SK-N-SH (cell line): ENCODE measurements at regions not wholly inside any gene's neighbourhood (a gene's known extent, or its start where the extent isn't known, plus 50 kb on each side); places are given as distances from the start of the nearest gene placed in this dataset.

ENCODE experiments used
- CTCF ChIA-PET: fragments of 300-600, 350-600 bp; formaldehyde crosslinking; extraction: SDS; loops from one replicate; lab custom pipeline; 2021; lab: Yijun Ruan, JAX
- POLR2A ChIA-PET: fragments of 350-600 bp; sonication (Branson Sonifier 250); formaldehyde crosslinking; extraction: SDS; loops from one replicate; lab custom pipeline; 2020; ENCODE audit warnings: antibody characterized with exemption, inconsistent platforms; lab: Yijun Ruan, JAX
- DNase-seq: peaks from one replicate; pipeline ENCODE4 v3.0.0; 2012
- H2AFZ ChIP-seq: fragments of 200-600 bp; sonication (generic); 2 replicates; pipeline ENCODE4 v1.8.1; 2016; ENCODE audit warnings: antibody characterized with exemption, mild to moderate bottlenecking, low read depth
- H3F3A ChIP-seq: fragments of 200-600 bp; sonication (generic); replicated peaks from 2 replicates; pipeline ENCODE3; 2016; ENCODE audit warnings: antibody characterized with exemption, mild to moderate bottlenecking; ENCODE audit not compliant: insufficient read depth
- H3K27ac ChIP-seq, 2 experiments: fragments of 200-500 bp in 1 of 2; fragments of 200-600 bp in 1 of 2; sonication (Bioruptor generic) in 1 of 2; sonication (generic), shearing (Covaris generic) in 1 of 2; 2 replicates each; pipeline versions ENCODE4 v1.5.1 to v1.6.1; 2014 to 2016; ENCODE audit warnings: low read depth in 2 of 2, inconsistent platforms in 1 of 2, low read length in 1 of 2, mild to moderate bottlenecking in 1 of 2, mixed read lengths in 1 of 2
- H3K27me3 ChIP-seq: fragments of 200-600 bp; sonication (generic), shearing (Covaris generic); 2 replicates; pipeline ENCODE4 v1.6.1; 2016; ENCODE audit warnings: mixed run types; ENCODE audit not compliant: insufficient read depth
- H3K36me3 ChIP-seq, 2 experiments: fragments of 200-500 bp in 1 of 2; fragments of 200-600 bp in 1 of 2; sonication (Bioruptor generic) in 1 of 2; sonication (generic) in 1 of 2; replicated peaks in 1 of 2; 2 replicates each; pipeline versions ENCODE3 to v1.5.1; 2014 to 2016; ENCODE audit warnings: low read length in 1 of 2, mild to moderate bottlenecking in 1 of 2; ENCODE audit not compliant: insufficient read depth in 2 of 2, control insufficient read depth in 1 of 2
- H3K4me1 ChIP-seq, 2 experiments: fragments of 200-500 bp in 1 of 2; fragments of 200-600 bp in 1 of 2; sonication (Bioruptor generic) in 1 of 2; sonication (generic), shearing (Covaris generic) in 1 of 2; 2 replicates each; pipeline versions ENCODE4 v1.5.1 to v1.6.1; 2014 to 2016; ENCODE audit warnings: low read depth in 1 of 2, low read length in 1 of 2, mixed run types in 1 of 2; ENCODE audit not compliant: insufficient read depth in 2 of 2, control insufficient read depth in 1 of 2
- H3K4me2 ChIP-seq: fragments of 200-600 bp; sonication (generic), shearing (Covaris generic); 2 replicates; pipeline ENCODE4 v1.6.1; 2017; ENCODE audit warnings: mixed run types
- H3K4me3 ChIP-seq, 2 experiments: fragments of 200-500 bp in 1 of 2; fragments of 200-600 bp in 1 of 2; sonication (Bioruptor generic) in 1 of 2; sonication (generic), shearing (Covaris generic) in 1 of 2; 2 replicates each; pipeline versions ENCODE4 v1.5.1 to v1.8.1; 2014 to 2016; ENCODE audit warnings: low read depth in 2 of 2, inconsistent platforms in 1 of 2, low read length in 1 of 2, mild to moderate bottlenecking in 1 of 2, mixed read lengths in 1 of 2, moderate library complexity in 1 of 2
- H3K79me2 ChIP-seq: fragments of 200-600 bp; sonication (generic); 2 replicates; pipeline ENCODE4 v1.8.1; 2017; ENCODE audit warnings: mild to moderate bottlenecking; ENCODE audit not compliant: insufficient read depth
- H3K9ac ChIP-seq: fragments of 200-600 bp; sonication (generic); 2 replicates; pipeline ENCODE4 v1.6.1; 2017; ENCODE audit warnings: mixed run types
- H3K9me2 ChIP-seq: fragments of 200-600 bp; sonication (generic); 2 replicates; pipeline ENCODE4 v1.6.1; 2017; ENCODE audit warnings: mixed run types
- H3K9me3 ChIP-seq: fragments of 200-600 bp; sonication (generic); 2 replicates; pipeline ENCODE4 v1.6.1; 2017; ENCODE audit warnings: mixed run types, mild to moderate bottlenecking, moderate library complexity
- H4K20me1 ChIP-seq: fragments of 200-600 bp; sonication (generic); 2 replicates; pipeline ENCODE4 v1.6.1; 2017; ENCODE audit warnings: mild to moderate bottlenecking, mixed run types; ENCODE audit not compliant: insufficient read depth
- EP300 ChIP-seq, 2 experiments: IDR thresholded peaks; 2 replicates each; pipeline versions ENCODE4 v1.4.0 to v1.6.1; 2012; ENCODE audit warnings: borderline replicate concordance in 1 of 2, low read depth in 1 of 2, low read length in 1 of 2
- GABPA ChIP-seq: IDR thresholded peaks from 2 replicates; pipeline ENCODE4 v1.4.0; 2012; ENCODE audit warnings: low read depth, mild to moderate bottlenecking
- GATA2 ChIP-seq: sonication (generic); formaldehyde crosslinking; IDR thresholded peaks from 2 replicates; pipeline ENCODE4 v1.5.0; 2020; ENCODE audit warnings: mild to moderate bottlenecking, missing genetic modification reagents
- JUND ChIP-seq: IDR thresholded peaks from 2 replicates; pipeline ENCODE4 v1.4.0; 2012
- MXI1 ChIP-seq: IDR thresholded peaks from 2 replicates; pipeline ENCODE4 v1.6.1; 2012; ENCODE audit warnings: mild to moderate bottlenecking, low read depth, low read length, improper control_type of control experiment
- NFIC ChIP-seq: IDR thresholded peaks from 2 replicates; pipeline ENCODE4 v1.4.0; 2012; ENCODE audit warnings: borderline replicate concordance
- NRF1 ChIP-seq: IDR thresholded peaks from 2 replicates; pipeline ENCODE4 v1.6.1; 2012; ENCODE audit warnings: low read depth, mild to moderate bottlenecking, low read length
- PBX3 ChIP-seq: IDR thresholded peaks from 2 replicates; pipeline ENCODE4; 2012
- RFX5 ChIP-seq: IDR thresholded peaks from 2 replicates; pipeline ENCODE4 v1.6.1; 2012; ENCODE audit warnings: mild to moderate bottlenecking, improper control_type of control experiment, low read length
- SMC3 ChIP-seq: IDR thresholded peaks from 2 replicates; pipeline ENCODE4 v1.6.1; 2012; ENCODE audit warnings: low read depth, low read length, improper control_type of control experiment
- TEAD4 ChIP-seq: IDR thresholded peaks from 2 replicates; pipeline ENCODE4 v1.4.0; 2012; ENCODE audit warnings: mild to moderate bottlenecking, borderline replicate concordance; ENCODE audit not compliant: insufficient read depth
- USF2 ChIP-seq: fragments of 150-350 bp; IDR thresholded peaks from 2 replicates; pipeline ENCODE4 v1.6.1; 2017; ENCODE audit warnings: antibody characterized with exemption, low read length, low read depth, borderline replicate concordance
- ZBTB33 ChIP-seq: IDR thresholded peaks from 2 replicates; pipeline ENCODE4 v1.4.0; 2012; ENCODE audit warnings: low read depth, borderline replicate concordance
- WGBS: methylation state at CpG from one replicate; pipeline ENCODE4 v1.1.6; 2017; ENCODE audit warnings: low lambda C conversion rate; 5-methylcytosine and 5-hydroxymethylcytosine counted together

- no peak overlapping the region for H3K4me3 ChIP-seq
- ChIA-PET CTCF (interaction anchor here (1.0 to 1.4 kb wide), 2 partner anchors 13 to 1228 kb away, joined by 3 read pairs; no protein-coding TSS in a partner anchor), POLR2A (no interaction called here)
- DNase-seq: no peak
- no peak overlapping the region for H3K9ac ChIP-seq
- H3K9me3 ChIP-seq: no peaks in the 10 kb centered on the region
- H3K27ac ChIP-seq: peak overlapping the region; percentile 95 to 100; a peak in 3 of 4 replicates
- peaks cover 12 to 37% of the 10 kb centered on the region in 2 experiments for H3K4me1 ChIP-seq
- peaks cover 47% of the 10 kb centered on the region for H3F3A ChIP-seq
- H3K27me3 ChIP-seq: no peaks in the 10 kb centered on the region
- no peaks in the 10 kb centered on the region for H3K36me3 ChIP-seq
- TF ChIP-seq RFX5 (peak; percentile 84), GATA2 (CRISPR knock-in tag) (no peak)
- no peak overlapping the region for H3K4me2 ChIP-seq
- 92% methylated on average over 1 of the region's 1 CpG for WGBS
- no peaks in the 10 kb centered on the region for H3K79me2 ChIP-seq
- H4K20me1 ChIP-seq: no peaks in the 10 kb centered on the region
- no peak overlapping the region for H2AFZ ChIP-seq
- H3K9me2 ChIP-seq: no peaks in the 10 kb centered on the region
Observed at GRCh38 chr5:82336959-82337351, 58.8 kb upstream of the RPS23 start.

- DNase-seq: no peak
- ChIA-PET CTCF (interaction anchor here (0.8 to 1.9 kb wide), 5 partner anchors 9 to 1228 kb away, joined by 3 to 10 read pairs (median 3); no protein-coding TSS in a partner anchor), POLR2A (no interaction called here)
- Histone ChIP-seq H3K4me2 (peak overlapping the region; percentile 51; the same call in 1 of the 2 replicates), H3F3A (peaks cover 47% of the 10 kb centered on the region), H4K20me1 (no peaks in the 10 kb centered on the region), H3K79me2 (no peaks in the 10 kb centered on the region), H3K4me3 (no peak overlapping the region), H3K4me1 (peaks cover 17 to 37% of the 10 kb centered on the region in 2 experiments), H2AFZ (peak overlapping the region; percentile 66; the same call in 1 of the 2 replicates), H3K9me2 (no peaks in the 10 kb centered on the region), H3K36me3 (no peaks in the 10 kb centered on the region), H3K9me3 (no peaks in the 10 kb centered on the region), H3K27me3 (no peaks in the 10 kb centered on the region), H3K9ac (peak overlapping the region; percentile 79; the same call in 1 of the 2 replicates), H3K27ac (peak overlapping the region; percentile 95 to 100)
- TF ChIP-seq MXI1 (no peak), NFIC (0 out of 2 replicates have a peak, but pooled peaks have one; percentile 13)
- 83% methylated on average over 3 of the region's 3 CpGs for WGBS
Observed at GRCh38 chr5:82336226-82336958, 58.2 kb upstream of the RPS23 start.

GRCh38 chr5:82335806-82336205 lies 57.7 kb upstream of the RPS23 start:
- H3K9me2 ChIP-seq: no peaks in the 10 kb centered on the region
- no peak for DNase-seq
- no peaks in the 10 kb centered on the region for H3K9me3 ChIP-seq
- peak overlapping the region; percentile 95 to 100; a peak in 3 of 4 replicates for H3K27ac ChIP-seq
- no peak overlapping the region for H3K4me3 ChIP-seq
- peak overlapping the region; percentile 79 for H3K9ac ChIP-seq
- H3K36me3 ChIP-seq: no peaks in the 10 kb centered on the region
- H3K4me1 ChIP-seq: peaks cover 22 to 37% of the 10 kb centered on the region in 2 experiments
- ChIA-PET CTCF (interaction anchor here (0.8 to 1.9 kb wide), 4 partner anchors 9 to 1229 kb away, joined by 3 to 10 read pairs (median 3); no protein-coding TSS in a partner anchor), POLR2A (no interaction called here)
- peak overlapping the region; percentile 66; the same call in 1 of the 2 replicates for H2AFZ ChIP-seq
- H4K20me1 ChIP-seq: no peaks in the 10 kb centered on the region
- H3F3A ChIP-seq: peaks cover 47% of the 10 kb centered on the region
- WGBS: 65% methylated on average over 5 of the region's 5 CpGs
- H3K4me2 ChIP-seq: peak overlapping the region; percentile 51
- H3K27me3 ChIP-seq: no peaks in the 10 kb centered on the region
- H3K79me2 ChIP-seq: no peaks in the 10 kb centered on the region
- TF ChIP-seq NFIC: no peak
- no peak for TF ChIP-seq TEAD4
- TF ChIP-seq ZBTB33: no peak
- no peak for TF ChIP-seq GABPA
- peak; percentile 61 for TF ChIP-seq JUND
- no peak for TF ChIP-seq USF2
- no peak for TF ChIP-seq SMC3
- peak in 1 of 2 experiments; percentile 49; a peak in 1 of 4 replicates for TF ChIP-seq EP300 (IDR thresholded peaks at IDR 0.05; ENCODE audit: borderline replicate concordance in 1 of 2, low read depth in 1 of 2, low read length in 1 of 2)
- peak; percentile 55; the same call in 1 of the 2 replicates for TF ChIP-seq PBX3
- no peak for TF ChIP-seq NRF1
